Thoracic aorta (tissue), 2 donors: ENCODE measurements at regions not wholly inside any gene's neighbourhood (a gene's known extent, or its start where the extent isn't known, plus 50 kb on each side); places are given as distances from the start of the nearest gene placed in this dataset.

Source experiments
- ATAC-seq: fragments of 150-250 bp; one replicate; pipeline ENCODE4 v1.8.0; 2017; ENCODE audit warnings: low read depth; ENCODE audit not compliant: insufficient number of reproducible peaks, low FRiP score
- DNase-seq: peaks from one replicate; pipeline ENCODE4 v3.0.0-alpha.2; 2020; ENCODE audit warnings: low spot score
- H3K27ac ChIP-seq, 2 donors: fragments of 200-600 bp; sonication (generic); 1 replicate in 1 of 2; 2 replicates in 1 of 2; pipeline ENCODE4 v1.5.1; 2016; ENCODE audit warnings: mild to moderate bottlenecking in 2 of 2, moderate library complexity in 2 of 2
- H3K27me3 ChIP-seq: fragments of 200-600 bp; sonication (generic); replicated peaks from 2 replicates; pipeline ENCODE4 v1.6.0; 2016; ENCODE audit warnings: mild to moderate bottlenecking; ENCODE audit not compliant: insufficient read depth
- H3K36me3 ChIP-seq: fragments of 200-600 bp; sonication (generic); one replicate; pipeline ENCODE4 v1.5.1; 2016
- H3K4me1 ChIP-seq, 2 donors: fragments of 200-600 bp; sonication (generic); 1 replicate in 1 of 2; 2 replicates in 1 of 2; pipeline versions ENCODE4 v1.5.1 to v1.6.0; 2016; ENCODE audit warnings: low read depth in 2 of 2, mild to moderate bottlenecking in 1 of 2; ENCODE audit not compliant: control insufficient read depth in 1 of 2
- H3K4me3 ChIP-seq: fragments of 200-600 bp; sonication (generic); 2 replicates; pipeline ENCODE4 v1.5.1; 2016; ENCODE audit warnings: mild to moderate bottlenecking
- H3K9me3 ChIP-seq: fragments of 200-600 bp; sonication (generic); 2 replicates; pipeline ENCODE4 v1.5.1; 2016
- TF ChIP-seq, protein P1 (sequence below): fragments of 200-600 bp; sonication (generic); IDR thresholded peaks from one replicate; pipeline ENCODE4 v1.5.1; 2019; ENCODE audit warnings: antibody characterized with exemption

DNA sequence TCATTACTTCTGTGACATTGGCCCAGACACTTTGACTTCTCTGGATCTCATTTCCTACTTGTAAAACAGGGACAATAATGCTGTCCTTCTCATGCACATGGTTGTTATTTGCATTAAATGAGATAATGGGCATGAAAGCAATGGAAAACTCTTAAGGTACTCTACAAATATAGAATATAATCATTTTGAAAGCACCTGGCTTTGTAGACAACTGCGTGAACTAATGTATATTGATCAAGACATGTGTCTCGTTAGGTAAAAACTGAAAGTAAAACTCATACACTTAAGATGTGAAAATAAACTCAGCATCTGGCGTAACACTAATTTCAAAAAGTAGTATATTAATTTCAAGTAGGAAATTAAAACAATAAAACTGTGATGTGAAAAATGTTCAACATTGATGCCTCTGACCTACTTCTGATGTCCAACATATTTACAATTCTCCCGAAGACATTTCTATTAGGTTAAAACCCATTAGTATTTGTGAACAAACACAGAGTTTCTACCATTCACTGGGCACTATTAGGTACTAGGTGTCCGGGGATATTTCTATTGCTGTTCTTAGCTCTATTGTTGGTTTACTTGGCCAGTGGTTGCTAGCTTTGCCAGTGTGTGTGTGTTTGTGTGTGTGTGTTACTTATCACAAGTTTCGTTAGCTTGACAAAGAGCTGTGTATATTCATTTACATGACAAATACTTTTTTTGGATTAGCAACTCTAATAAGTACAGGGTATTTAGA lies 220.5 kb downstream of the KCNRG start:
- DNase-seq (no peak), ATAC-seq (no peak)
- no peaks in the 10 kb centered on the region for H3K4me1 ChIP-seq
- TF ChIP-seq, protein P1, sequence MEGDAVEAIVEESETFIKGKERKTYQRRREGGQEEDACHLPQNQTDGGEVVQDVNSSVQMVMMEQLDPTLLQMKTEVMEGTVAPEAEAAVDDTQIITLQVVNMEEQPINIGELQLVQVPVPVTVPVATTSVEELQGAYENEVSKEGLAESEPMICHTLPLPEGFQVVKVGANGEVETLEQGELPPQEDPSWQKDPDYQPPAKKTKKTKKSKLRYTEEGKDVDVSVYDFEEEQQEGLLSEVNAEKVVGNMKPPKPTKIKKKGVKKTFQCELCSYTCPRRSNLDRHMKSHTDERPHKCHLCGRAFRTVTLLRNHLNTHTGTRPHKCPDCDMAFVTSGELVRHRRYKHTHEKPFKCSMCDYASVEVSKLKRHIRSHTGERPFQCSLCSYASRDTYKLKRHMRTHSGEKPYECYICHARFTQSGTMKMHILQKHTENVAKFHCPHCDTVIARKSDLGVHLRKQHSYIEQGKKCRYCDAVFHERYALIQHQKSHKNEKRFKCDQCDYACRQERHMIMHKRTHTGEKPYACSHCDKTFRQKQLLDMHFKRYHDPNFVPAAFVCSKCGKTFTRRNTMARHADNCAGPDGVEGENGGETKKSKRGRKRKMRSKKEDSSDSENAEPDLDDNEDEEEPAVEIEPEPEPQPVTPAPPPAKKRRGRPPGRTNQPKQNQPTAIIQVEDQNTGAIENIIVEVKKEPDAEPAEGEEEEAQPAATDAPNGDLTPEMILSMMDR: no peak
- H3K36me3 ChIP-seq: no peaks in the 10 kb centered on the region
- H3K27me3 ChIP-seq: no peaks in the 10 kb centered on the region
- H3K9me3 ChIP-seq: no peaks in the 10 kb centered on the region
- no peak overlapping the region for H3K27ac ChIP-seq
- H3K4me3 ChIP-seq: no peak overlapping the region

DNA sequence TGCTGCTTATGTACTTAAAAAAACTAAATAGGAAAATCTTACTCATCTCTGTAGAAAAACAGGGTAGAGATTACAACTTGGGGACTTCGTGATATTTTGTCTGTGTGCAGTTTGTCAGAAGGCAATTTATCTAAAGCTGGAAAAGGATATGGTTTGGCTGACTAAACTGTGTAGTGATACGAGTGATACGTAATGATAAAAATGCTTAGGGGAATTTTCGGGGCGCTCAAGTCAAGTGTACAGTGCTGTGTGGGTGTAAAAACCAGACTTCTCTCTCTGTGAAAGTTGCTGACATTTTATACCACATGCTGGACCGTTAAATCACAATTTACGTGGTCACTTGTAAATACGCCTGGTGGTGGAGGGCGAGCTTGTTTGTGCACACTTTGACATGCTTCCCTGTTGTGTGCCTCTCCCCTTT lies 221.7 kb downstream of the KCNRG start:
- TF ChIP-seq, protein P1: no peak
- Histone ChIP-seq H3K27ac (no peak overlapping the region), H3K4me3 (peak overlapping the region; percentile 11), H3K9me3 (no peaks in the 10 kb centered on the region), H3K4me1 (no peaks in the 10 kb centered on the region), H3K36me3 (no peaks in the 10 kb centered on the region), H3K27me3 (no peaks in the 10 kb centered on the region)
- DNase-seq: no peak
- no peak for ATAC-seq

DNA sequence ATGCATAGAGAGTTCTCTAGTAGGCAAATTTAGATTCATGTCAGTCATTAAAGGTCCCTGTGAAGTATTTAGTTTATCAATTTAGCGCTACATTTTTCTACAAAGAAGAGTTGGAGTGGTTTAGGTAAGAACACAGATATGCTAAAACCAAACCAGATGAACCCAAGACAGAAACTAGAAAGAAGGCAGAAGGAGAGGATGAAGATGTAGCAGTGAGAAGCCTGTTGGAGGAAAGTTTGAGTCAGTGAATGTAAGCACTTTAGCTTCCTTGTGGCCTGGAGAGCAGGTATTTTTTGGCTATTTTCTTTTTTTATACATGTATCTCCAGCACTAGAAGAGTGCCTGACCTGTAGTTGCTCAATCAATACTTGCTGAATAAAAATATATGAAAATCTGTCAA lies 223.7 kb downstream of the KCNRG start:
- Histone ChIP-seq H3K27ac (no peak overlapping the region), H3K4me1 (no peaks in the 10 kb centered on the region), H3K9me3 (no peaks in the 10 kb centered on the region), H3K4me3 (no peak overlapping the region), H3K27me3 (no peaks in the 10 kb centered on the region), H3K36me3 (no peaks in the 10 kb centered on the region)
- TF ChIP-seq, protein P1: no peak
- no peak for ATAC-seq
- no peak for DNase-seq

DNA sequence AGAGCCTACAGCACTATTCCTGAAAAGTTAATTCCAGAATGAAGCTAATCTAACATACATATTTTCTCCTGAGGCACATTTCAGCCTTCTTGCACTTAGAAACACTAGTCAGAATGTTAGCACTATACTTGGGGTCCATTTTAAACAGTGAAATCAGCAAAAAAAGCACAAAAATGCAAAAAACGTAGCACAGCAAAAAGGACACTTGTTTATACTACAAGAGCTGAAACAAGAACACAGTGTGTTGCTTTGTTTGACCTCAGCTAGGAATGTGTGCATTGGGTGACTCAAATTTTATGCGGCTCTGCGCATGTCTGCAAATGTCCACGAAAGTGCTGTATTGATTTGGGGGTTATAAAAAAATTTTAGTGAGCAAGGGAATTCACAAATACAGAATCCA lies 226.2 kb downstream of the KCNRG start:
- Histone ChIP-seq H3K4me3 (no peak overlapping the region), H3K27ac (no peak overlapping the region), H3K4me1 (peaks cover 5 to 18% of the 10 kb centered on the region in 2 donors), H3K27me3 (no peaks in the 10 kb centered on the region), H3K36me3 (no peaks in the 10 kb centered on the region), H3K9me3 (no peaks in the 10 kb centered on the region)
- ATAC-seq (no peak), DNase-seq (no peak)
- TF ChIP-seq, protein P1: no peak

DNA sequence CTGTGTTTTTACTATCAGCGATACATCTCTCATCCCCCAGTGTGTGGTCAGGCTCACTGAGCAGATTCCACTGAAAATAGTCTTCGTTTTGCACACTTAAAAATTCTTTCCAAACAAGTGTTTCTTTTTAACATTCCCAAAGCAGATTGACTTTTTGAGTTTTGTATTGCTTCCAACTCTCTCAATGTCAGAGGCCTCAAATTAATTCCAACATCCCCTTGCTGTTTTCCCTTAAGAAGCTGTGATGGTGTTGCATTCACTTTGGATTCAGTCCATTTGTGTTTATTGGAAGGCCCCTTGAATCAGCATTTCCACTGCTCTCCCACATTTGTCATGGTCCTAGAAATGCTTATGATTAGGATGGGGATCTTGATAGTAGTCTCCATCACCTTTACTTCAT lies 228.7 kb downstream of the KCNRG start:
- ATAC-seq: no peak
- H3K4me3 ChIP-seq: no peak overlapping the region

More for the DNA sequence above, 228.7 kb downstream of the KCNRG start:
- DNase-seq: no peak
- Histone ChIP-seq H3K4me1 (peaks cover 5 to 18% of the 10 kb centered on the region in 2 donors), H3K27me3 (no peaks in the 10 kb centered on the region), H3K36me3 (no peaks in the 10 kb centered on the region), H3K9me3 (no peaks in the 10 kb centered on the region), H3K27ac (peak overlapping the region in 1 of 2 donors; percentile 9)
- TF ChIP-seq, protein P1: no peak
